Colonic mucosa (tissue), 4 donors: ENCODE measurements at regions not wholly inside any gene's neighbourhood (a gene's known extent, or its start where the extent isn't known, plus 50 kb on each side); places are given as distances from the start of the nearest gene placed in this dataset.
A peak's percentile ranks its signal among the peaks of the same experiment; 100 is the strongest.

ENCODE experiments used
- DNase-seq: peaks from one replicate; pipeline ENCODE4 v3.0.0-alpha.2; 2020
- H3K27ac ChIP-seq: fragments of 200-600 bp; one replicate; pipeline ENCODE4 v1.8.0; 2021
- H3K27me3 ChIP-seq: fragments of 200-600 bp; one replicate; pipeline ENCODE4 v1.8.0; 2021
- H3K36me3 ChIP-seq: fragments of 200-600 bp; one replicate; pipeline ENCODE4 v1.8.0; 2021
- H3K4me1 ChIP-seq: fragments of 200-600 bp; one replicate; pipeline ENCODE4 v1.8.0; 2021; ENCODE audit warnings: mild to moderate bottlenecking
- H3K4me3 ChIP-seq: fragments of 200-600 bp; one replicate; pipeline ENCODE4 v1.8.0; 2021
- H3K9ac ChIP-seq, 2 donors: one replicate each; pipeline ENCODE4 v1.7.0; 2013; ENCODE audit warnings: control low read depth in 2 of 2, low read depth in 2 of 2, low read length in 2 of 2
- H3K9me3 ChIP-seq: fragments of 200-600 bp; one replicate; pipeline ENCODE4 v1.8.0; 2021
- intact Hi-C: fragments of 100-400 bp; cut with DNase I; formaldehyde crosslinking; loops from one replicate; pipeline ENCODE4 v1.14.1; 2022
- TF ChIP-seq, protein P1 (sequence below): fragments of 200-600 bp; IDR thresholded peaks from one replicate; pipeline ENCODE4 v1.8.0; 2022; ENCODE audit warnings: antibody characterized with exemption, mild to moderate bottlenecking
- donor health status: healthy.
- donor health status: DM: no; HTN: no; CAD: no.
- donor health status: DM: no; HTN: no; CAD: no.

DNA sequence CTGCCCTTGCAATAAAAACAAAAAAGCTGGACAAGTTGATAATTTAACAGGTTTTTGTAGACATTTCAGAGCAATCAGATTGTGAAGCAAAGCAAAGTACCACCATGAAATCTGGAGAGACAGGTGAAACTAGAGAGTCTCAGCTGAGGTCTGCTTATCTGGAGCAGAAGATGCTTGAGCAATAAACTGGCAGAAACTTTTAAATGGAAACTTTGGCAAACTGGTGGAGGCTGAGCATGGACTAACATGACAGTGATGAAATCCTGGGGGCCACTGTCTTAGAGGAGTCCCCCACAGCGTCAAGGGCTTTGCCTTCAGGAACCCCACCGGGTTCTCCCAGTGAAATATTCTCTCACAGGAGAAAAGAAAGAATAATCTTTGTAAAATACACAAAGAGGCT, 416.3 kb upstream of the B3GALT2 start:
- no peaks in the 10 kb centered on the region for H3K9me3 ChIP-seq
- H3K9ac ChIP-seq, result no peak overlapping the region
- peaks cover 3% of the 10 kb centered on the region for H3K4me1 ChIP-seq
- no peaks in the 10 kb centered on the region for H3K36me3 ChIP-seq
- H3K4me3 ChIP-seq, result no peak overlapping the region
- H3K27ac ChIP-seq, result no peak overlapping the region
- no peaks in the 10 kb centered on the region for H3K27me3 ChIP-seq
- TF ChIP-seq, protein P1, sequence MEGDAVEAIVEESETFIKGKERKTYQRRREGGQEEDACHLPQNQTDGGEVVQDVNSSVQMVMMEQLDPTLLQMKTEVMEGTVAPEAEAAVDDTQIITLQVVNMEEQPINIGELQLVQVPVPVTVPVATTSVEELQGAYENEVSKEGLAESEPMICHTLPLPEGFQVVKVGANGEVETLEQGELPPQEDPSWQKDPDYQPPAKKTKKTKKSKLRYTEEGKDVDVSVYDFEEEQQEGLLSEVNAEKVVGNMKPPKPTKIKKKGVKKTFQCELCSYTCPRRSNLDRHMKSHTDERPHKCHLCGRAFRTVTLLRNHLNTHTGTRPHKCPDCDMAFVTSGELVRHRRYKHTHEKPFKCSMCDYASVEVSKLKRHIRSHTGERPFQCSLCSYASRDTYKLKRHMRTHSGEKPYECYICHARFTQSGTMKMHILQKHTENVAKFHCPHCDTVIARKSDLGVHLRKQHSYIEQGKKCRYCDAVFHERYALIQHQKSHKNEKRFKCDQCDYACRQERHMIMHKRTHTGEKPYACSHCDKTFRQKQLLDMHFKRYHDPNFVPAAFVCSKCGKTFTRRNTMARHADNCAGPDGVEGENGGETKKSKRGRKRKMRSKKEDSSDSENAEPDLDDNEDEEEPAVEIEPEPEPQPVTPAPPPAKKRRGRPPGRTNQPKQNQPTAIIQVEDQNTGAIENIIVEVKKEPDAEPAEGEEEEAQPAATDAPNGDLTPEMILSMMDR, result no peak
- DNase-seq, result no peak
- intact Hi-C loops, result no loop called here

DNA sequence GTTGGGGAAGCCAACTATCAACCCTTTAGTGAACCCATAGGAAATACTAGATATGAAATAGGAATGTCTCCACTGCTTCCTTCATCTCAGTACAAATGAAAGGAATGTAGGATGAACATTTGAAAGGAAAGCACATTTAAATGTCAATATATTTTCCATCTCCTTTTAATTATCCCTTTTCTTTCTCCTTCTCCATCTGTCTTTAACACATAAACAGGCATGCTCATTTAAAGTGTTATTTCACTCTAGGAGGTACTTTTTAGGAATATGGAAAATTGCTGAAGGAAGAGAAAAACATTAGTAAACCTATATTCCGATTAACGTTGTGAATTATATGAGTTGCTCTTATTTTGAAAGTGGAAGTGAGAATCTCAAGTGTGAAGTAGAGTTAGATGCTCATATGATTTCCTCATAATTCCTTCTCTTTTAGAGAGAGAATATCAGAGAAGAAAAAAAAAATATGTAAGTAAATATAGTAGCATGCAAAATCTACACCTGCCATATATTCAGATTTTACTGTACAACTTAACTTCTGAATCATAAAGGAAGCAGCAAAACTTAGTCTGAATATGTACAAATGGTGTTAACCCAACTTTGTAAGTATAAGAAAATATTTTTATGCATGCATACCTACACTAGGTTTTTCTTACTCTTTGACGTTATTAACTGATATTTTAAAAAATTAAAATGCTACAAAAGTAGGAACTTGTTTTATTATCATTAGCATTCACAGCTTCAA, 406.9 kb upstream of the B3GALT2 start:
- TF ChIP-seq, protein P1, result no peak
- intact Hi-C loops, result no loop called here
- DNase-seq, result no peak

DNA sequence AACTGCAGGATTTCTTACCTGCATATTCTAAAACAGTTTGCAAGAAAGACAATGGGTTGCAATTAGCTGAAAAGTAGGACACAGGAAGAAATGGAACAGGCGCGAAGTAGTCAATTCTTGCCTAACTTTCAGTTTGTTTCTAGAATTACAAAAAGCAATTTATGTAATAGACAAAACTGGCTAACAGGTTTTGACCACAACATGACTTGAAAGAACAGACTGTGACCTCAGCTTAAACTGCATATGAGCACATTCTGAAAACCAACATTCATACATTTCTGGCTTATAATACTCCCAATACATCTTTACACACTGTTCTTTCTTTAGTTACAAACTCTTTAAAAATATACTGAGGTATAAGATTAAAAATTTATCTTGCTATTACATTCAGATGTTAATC, 405.9 kb upstream of the B3GALT2 start:
- H3K27ac ChIP-seq, result no peak overlapping the region
- no peaks in the 10 kb centered on the region for H3K9me3 ChIP-seq
- H3K4me3 ChIP-seq, result no peak overlapping the region
- H3K36me3 ChIP-seq, result no peaks in the 10 kb centered on the region
- intact Hi-C loops, result no loop called here
- no peak for DNase-seq
- no peaks in the 10 kb centered on the region for H3K27me3 ChIP-seq
- TF ChIP-seq, protein P1, result no peak
- no peaks in the 10 kb centered on the region for H3K4me1 ChIP-seq
- no peak overlapping the region for H3K9ac ChIP-seq

More for the DNA sequence above, 406.9 kb upstream of the B3GALT2 start:
- Histone ChIP-seq H3K9ac (no peak overlapping the region), H3K4me3 (no peak overlapping the region), H3K27ac (no peak overlapping the region), H3K36me3 (no peaks in the 10 kb centered on the region), H3K9me3 (no peaks in the 10 kb centered on the region), H3K27me3 (no peaks in the 10 kb centered on the region), H3K4me1 (no peaks in the 10 kb centered on the region)

DNA sequence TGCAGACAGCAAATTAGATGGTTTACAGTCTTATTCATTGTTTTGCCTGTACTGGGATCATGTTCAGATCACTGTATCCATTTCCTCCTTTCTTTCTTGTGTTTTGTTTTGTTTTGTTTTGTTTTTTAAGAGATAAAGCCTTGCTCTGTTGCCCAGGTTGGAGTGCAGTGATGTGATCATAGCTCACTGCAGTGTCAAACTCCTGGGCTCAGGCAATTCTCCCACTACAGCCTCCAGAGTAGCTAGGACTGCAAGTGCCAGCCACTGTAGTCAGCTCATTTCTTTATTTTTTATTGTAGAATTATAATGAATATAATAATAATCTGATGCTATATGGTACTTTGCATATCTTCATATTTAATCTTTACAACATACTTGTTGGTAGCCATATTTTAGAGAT, 403.7 kb upstream of the B3GALT2 start:
- H3K27ac ChIP-seq, result no peak overlapping the region
- DNase-seq, result no peak
- intact Hi-C loops, result no loop called here

DNA sequence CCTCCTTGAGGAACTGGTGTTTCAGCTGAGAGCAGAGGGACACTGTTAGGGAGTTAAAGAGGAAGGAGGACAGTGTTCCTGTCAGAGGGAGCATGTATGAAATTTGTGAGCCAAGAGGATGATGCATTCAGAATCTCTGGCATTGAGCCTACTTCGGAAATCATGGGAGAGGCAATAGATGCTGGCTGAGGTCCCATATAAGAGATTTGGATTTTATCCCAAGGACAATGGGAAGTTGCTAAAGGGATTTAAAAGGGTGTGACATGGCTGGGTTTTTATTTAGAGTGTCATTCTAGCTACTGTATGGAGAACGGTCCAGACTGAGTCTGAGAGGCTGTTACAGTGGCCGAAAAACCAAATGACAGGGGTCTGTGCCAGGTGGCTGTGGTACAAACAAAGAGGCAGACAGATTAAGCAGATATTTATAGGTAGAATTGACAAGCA, 403.2 kb upstream of the B3GALT2 start:
- DNase-seq, result peak; percentile 42
- no peak overlapping the region for H3K4me3 ChIP-seq
- TF ChIP-seq, protein P1, result no peak
- no peak overlapping the region for H3K9ac ChIP-seq
- H3K27ac ChIP-seq, result no peak overlapping the region
- no peaks in the 10 kb centered on the region for H3K9me3 ChIP-seq
- intact Hi-C loops, result no loop called here
- no peaks in the 10 kb centered on the region for H3K27me3 ChIP-seq
- no peaks in the 10 kb centered on the region for H3K4me1 ChIP-seq
- no peaks in the 10 kb centered on the region for H3K36me3 ChIP-seq

More for the DNA sequence above, 403.7 kb upstream of the B3GALT2 start:
- no peaks in the 10 kb centered on the region for H3K9me3 ChIP-seq
- H3K27me3 ChIP-seq, result no peaks in the 10 kb centered on the region
- no peak overlapping the region for H3K9ac ChIP-seq
- no peaks in the 10 kb centered on the region for H3K36me3 ChIP-seq
- H3K4me3 ChIP-seq, result no peak overlapping the region
- H3K4me1 ChIP-seq, result no peaks in the 10 kb centered on the region
- TF ChIP-seq, protein P1, result no peak
